ENCODE measurements at regions not wholly inside any gene's neighbourhood (a gene's known extent, or its start where the extent isn't known, plus 50 kb on each side); places are given as distances from the start of the nearest gene placed in this dataset.

DNA sequence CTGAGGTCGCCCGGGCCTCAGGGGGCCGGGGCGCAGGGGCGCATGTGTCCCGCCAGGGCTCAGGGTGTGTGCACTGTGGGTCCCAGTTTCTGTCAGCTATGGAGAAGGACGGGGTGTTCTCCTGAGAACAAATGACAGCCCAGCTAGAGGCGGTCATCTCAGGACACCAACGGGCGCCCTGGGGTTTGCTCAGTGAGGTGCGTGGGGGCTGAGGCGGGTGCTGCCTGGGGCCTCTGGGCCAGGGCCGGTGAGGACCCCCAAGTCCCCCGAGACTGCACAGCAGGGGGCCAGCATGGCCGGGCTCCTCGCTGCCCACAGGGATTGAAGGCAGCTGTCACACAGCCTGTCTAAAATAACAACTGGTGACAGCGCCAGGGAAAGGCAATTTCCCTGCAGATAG, 808.8 kb upstream of the SOX11 start:
- TF ChIP-seq CTCF (conservative IDR thresholded peaks at IDR 0.05; ENCODE audit: low read depth, low read length), result no peak
- no peak overlapping the region for H3K4me3 ChIP-seq (ENCODE audit: low read depth, low read length)
- no peak for DNase-seq (ENCODE audit: low read depth)

DNA sequence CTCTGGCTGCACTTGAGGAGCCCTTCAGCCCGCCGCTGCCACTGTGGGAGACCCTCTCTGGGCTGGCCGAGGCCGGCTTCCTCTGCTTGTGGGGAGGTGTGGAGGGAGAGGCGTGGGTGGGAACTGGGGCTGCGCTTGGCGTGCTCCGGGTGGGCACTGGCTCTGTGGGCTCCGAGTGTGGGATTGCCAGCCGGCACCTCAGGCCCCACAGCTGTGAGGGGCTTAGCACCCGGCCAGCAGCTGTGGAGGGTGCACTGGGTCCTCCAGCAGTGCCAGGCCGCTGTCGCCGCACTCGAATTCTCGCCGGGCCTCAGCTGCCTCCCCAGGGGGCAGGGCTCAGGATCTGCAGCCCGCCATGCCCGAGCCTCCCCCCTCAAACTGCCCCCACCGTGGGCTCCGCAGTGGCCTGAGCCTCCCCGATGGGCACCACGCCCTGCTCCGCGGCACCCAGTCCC, 808.0 kb upstream of the SOX11 start:
- no peak overlapping the region for H3K4me3 ChIP-seq (ENCODE audit: low read depth, low read length)
- no peak for TF ChIP-seq CTCF (conservative IDR thresholded peaks at IDR 0.05; ENCODE audit: low read depth, low read length)
- no peak for DNase-seq (ENCODE audit: low read depth)

DNA sequence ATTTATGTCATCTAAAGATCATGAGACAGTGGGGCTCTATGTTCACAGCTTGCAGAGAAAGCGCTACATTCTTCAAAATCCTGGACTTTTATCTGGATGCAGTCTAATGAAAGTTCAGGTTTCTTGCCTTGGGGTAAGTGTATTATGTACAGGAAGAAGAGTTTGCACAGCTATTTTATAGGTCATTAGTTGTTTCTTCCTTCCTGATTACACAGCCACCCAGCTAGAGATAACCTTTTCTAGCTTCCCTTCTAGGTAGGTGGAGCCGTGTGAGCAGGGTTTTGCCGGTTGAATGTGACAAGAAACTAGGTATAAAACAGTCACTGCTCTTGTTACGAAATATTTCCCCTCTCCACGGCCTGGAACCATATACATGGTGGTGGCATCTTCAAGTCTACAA, 800.8 kb upstream of the SOX11 start:
- TF ChIP-seq CTCF (conservative IDR thresholded peaks at IDR 0.05; ENCODE audit: low read depth, low read length), result no peak
- no peak overlapping the region for H3K4me3 ChIP-seq (ENCODE audit: low read depth, low read length)
- no peak for DNase-seq (ENCODE audit: low read depth)

- no peak overlapping the region for H3K4me3 ChIP-seq (ENCODE audit: low read depth, low read length)
- TF ChIP-seq CTCF (conservative IDR thresholded peaks at IDR 0.05; ENCODE audit: low read depth, low read length), result no peak
- no peak for DNase-seq (ENCODE audit: low read depth)
Measured at GRCh38 chr2:4895371-4895770, 796.8 kb upstream of the SOX11 start.

DNA sequence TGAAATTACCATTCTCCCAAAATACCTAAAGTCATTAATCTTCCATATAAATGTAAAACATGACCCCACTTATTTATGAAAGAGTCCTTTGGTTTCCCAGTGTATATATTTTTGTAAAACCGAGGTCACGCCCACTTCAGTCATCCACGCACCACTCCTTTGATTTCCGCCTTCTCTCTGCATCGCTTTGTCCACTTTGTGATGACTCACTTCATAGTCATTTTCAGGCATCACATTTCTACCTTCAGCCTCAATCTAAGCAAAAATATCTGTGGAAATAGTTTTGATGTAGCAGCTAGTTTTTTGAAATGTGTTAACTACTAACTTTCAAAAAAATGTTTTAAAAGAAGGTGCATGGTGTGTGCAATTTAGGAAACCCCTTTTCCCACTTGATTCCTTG, 793.5 kb upstream of the SOX11 start:
- TF ChIP-seq CTCF (conservative IDR thresholded peaks at IDR 0.05; ENCODE audit: low read depth, low read length), result no peak
- DNase-seq (ENCODE audit: low read depth), result no peak
- no peak overlapping the region for H3K4me3 ChIP-seq (ENCODE audit: low read depth, low read length)

- DNase-seq (ENCODE audit: low read depth), result no peak
- H3K4me3 ChIP-seq (ENCODE audit: low read depth, low read length), result no peak overlapping the region
- TF ChIP-seq CTCF (conservative IDR thresholded peaks at IDR 0.05; ENCODE audit: low read depth, low read length), result no peak
Measured at GRCh38 chr2:4900242-4900641, 791.9 kb upstream of the SOX11 start.

DNA sequence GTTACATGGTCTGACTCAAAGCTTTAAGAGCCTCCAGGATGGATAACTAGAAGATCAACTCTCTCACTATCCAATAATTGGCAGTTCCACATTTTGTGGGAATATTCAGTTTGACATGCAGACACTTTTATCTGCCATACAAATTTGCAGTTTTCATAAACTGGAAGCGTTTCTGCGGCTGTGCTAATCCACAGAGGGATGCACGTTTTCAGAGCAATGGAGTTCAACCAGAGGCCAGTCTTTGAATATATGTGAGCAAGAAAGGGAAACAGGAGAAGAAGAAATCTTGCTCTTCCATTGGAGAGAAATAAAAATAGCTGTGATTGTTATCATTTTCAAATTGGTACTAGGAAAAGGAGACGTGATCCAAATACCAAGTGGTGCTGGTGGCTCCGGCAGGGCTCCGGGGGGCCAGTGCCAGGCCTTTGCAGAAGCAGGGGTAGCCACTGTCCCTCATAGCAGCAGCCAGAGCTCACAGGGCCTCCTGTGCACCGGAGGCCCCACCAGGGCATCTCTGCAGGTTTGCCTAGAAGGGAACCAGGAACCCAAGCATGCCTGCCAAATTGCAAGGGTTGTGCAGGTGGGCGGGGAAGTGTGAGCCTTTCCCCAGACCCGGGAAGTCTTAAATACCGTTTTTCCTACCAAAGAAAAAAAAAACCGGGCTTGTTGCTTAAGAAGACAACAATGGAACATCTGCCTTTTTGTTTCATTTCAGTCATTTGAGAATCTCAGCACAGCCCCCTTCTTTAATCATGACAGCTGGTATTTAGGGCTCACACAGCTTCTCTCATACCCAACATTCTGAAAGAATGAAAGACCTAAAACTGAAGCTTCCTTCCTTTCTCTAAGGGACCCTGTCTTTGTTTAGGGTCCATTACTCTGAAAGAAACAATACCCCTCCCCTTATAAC, 791.1 kb upstream of the SOX11 start:
- no peak for DNase-seq (ENCODE audit: low read depth)
- no peak for TF ChIP-seq CTCF (conservative IDR thresholded peaks at IDR 0.05; ENCODE audit: low read depth, low read length)
- no peak overlapping the region for H3K4me3 ChIP-seq (ENCODE audit: low read depth, low read length)
